Hepatocyte (in vitro differentiated cells): ENCODE measurements at regions not wholly inside any gene's neighbourhood (a gene's known extent, or its start where the extent isn't known, plus 50 kb on each side); places are given as distances from the start of the nearest gene placed in this dataset.

Experiments
- EZH2phosphoT487 ChIP-seq: fragments of 200-600 bp; sonication (generic); IDR thresholded peaks from one replicate; pipeline ENCODE4 v1.6.1; 2018; ENCODE audit warnings: antibody characterized with exemption, mild to moderate bottlenecking, low read depth, moderate library complexity; ENCODE audit not compliant: unreplicated experiment, severe bottlenecking
- TF ChIP-seq, protein P1 (sequence below): fragments of 200-600 bp; sonication (generic); IDR thresholded peaks from 2 replicates; pipeline ENCODE4 v1.5.1; 2016; ENCODE audit warnings: antibody characterized with exemption, mild to moderate bottlenecking; ENCODE audit not compliant: poor library complexity

- TF ChIP-seq, protein P1, sequence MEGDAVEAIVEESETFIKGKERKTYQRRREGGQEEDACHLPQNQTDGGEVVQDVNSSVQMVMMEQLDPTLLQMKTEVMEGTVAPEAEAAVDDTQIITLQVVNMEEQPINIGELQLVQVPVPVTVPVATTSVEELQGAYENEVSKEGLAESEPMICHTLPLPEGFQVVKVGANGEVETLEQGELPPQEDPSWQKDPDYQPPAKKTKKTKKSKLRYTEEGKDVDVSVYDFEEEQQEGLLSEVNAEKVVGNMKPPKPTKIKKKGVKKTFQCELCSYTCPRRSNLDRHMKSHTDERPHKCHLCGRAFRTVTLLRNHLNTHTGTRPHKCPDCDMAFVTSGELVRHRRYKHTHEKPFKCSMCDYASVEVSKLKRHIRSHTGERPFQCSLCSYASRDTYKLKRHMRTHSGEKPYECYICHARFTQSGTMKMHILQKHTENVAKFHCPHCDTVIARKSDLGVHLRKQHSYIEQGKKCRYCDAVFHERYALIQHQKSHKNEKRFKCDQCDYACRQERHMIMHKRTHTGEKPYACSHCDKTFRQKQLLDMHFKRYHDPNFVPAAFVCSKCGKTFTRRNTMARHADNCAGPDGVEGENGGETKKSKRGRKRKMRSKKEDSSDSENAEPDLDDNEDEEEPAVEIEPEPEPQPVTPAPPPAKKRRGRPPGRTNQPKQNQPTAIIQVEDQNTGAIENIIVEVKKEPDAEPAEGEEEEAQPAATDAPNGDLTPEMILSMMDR: no peak
- TF ChIP-seq EZH2phosphoT487: no peak
Observed at GRCh38 chr7:131967216-131967730, 410.8 kb upstream of the PODXL start.
